Upper lobe of left lung (tissue), 4 donors: ENCODE measurements at regions not wholly inside any gene's neighbourhood (a gene's known extent, or its start where the extent isn't known, plus 50 kb on each side); places are given as distances from the start of the nearest gene placed in this dataset.

Experiments used
- CTCF ChIP-seq, 6 experiments: fragments of 450-650 bp in 4 of 6; fragments of 200-600 bp in 2 of 6; sonication (generic) in 2 of 6; IDR thresholded peaks; one replicate each; pipeline ENCODE4 v1.5.1; 2016 to 2019; ENCODE audit warnings: antibody characterized with exemption in 6 of 6
- POLR2A ChIP-seq, 4 donors: fragments of 450-650 bp; IDR thresholded peaks; one replicate each; pipeline ENCODE4 v1.5.1; 2016 to 2017; ENCODE audit warnings: antibody characterized with exemption in 4 of 4, mild to moderate bottlenecking in 2 of 4
- POLR2AphosphoS5 ChIP-seq, 2 donors: sonication (generic); formaldehyde crosslinking; IDR thresholded peaks; one replicate each; pipeline ENCODE4 v1.5.1; 2017; ENCODE audit warnings: antibody characterized with exemption in 2 of 2

GRCh38 chr2:128549094-128549493, 230.4 kb upstream of the HS6ST1 start:
- TF ChIP-seq CTCF (IDR thresholded peaks at IDR 0.05) (no peak), POLR2AphosphoS5 (IDR thresholded peaks at IDR 0.05) (no peak), POLR2A (IDR thresholded peaks at IDR 0.05) (no peak)
